Fibroblast of lung (primary cell): ENCODE measurements at regions not wholly inside any gene's neighbourhood (a gene's known extent, or its start where the extent isn't known, plus 50 kb on each side); places are given as distances from the start of the nearest gene placed in this dataset.
"Not testable (repeated sequence)": the region's sequence is repeated elsewhere in the genome, so short reads cannot be mapped to it uniquely, and the experiment has no call there.

Experiments used
- DNase-seq, 2 donors: peaks; one replicate each; pipeline versions ENCODE4 v3.0.0 to v3.0.0-alpha.2; 2010; ENCODE audit warnings: low read depth in 2 of 2
- H2AFZ ChIP-seq: 2 replicates; pipeline ENCODE4 v1.5.1; 2012; ENCODE audit warnings: low read length, control low read depth, inconsistent platforms
- H3K27ac ChIP-seq: 2 replicates; pipeline ENCODE4 v1.5.1; 2011; ENCODE audit warnings: low read length, control low read depth; ENCODE audit not compliant: insufficient read depth
- H3K27me3 ChIP-seq: 2 replicates; pipeline ENCODE4 v1.5.1; 2011; ENCODE audit warnings: mild to moderate bottlenecking, low read length; ENCODE audit not compliant: control insufficient read depth, insufficient read depth
- H3K36me3 ChIP-seq: 2 replicates; pipeline ENCODE4 v1.5.1; 2011; ENCODE audit warnings: low read length; ENCODE audit not compliant: control insufficient read depth, insufficient read depth
- H3K4me1 ChIP-seq: 2 replicates; pipeline ENCODE4 v1.5.1; 2011; ENCODE audit warnings: low read length; ENCODE audit not compliant: control insufficient read depth, insufficient read depth; ENCODE audit errors: extremely low read depth
- H3K4me2 ChIP-seq: 2 replicates; pipeline ENCODE4 v1.5.1; 2011; ENCODE audit warnings: low read length, control low read depth; ENCODE audit not compliant: insufficient read depth; ENCODE audit errors: extremely low read depth
- H3K4me3 ChIP-seq, 4 experiments: fragments of 200-600 bp in 1 of 4; sonication (generic) in 1 of 4; replicated peaks in 1 of 4; 2 replicates each; pipeline ENCODE4 v1.5.1; 2011 to 2016; ENCODE audit warnings: low read length in 4 of 4, low read depth in 3 of 4, mild to moderate bottlenecking in 3 of 4, control low read depth in 2 of 4, inconsistent platforms in 1 of 4, mixed read lengths in 1 of 4; ENCODE audit not compliant: insufficient read depth in 1 of 4; ENCODE audit errors: control extremely low read depth in 1 of 4
- H3K79me2 ChIP-seq: 2 replicates; pipeline ENCODE4 v1.5.1; 2012; ENCODE audit warnings: mild to moderate bottlenecking, low read length, inconsistent platforms; ENCODE audit not compliant: control insufficient read depth, insufficient read depth
- H3K9ac ChIP-seq: 2 replicates; pipeline ENCODE4 v1.5.1; 2011; ENCODE audit warnings: mild to moderate bottlenecking, low read length, control low read depth; ENCODE audit not compliant: insufficient read depth
- H3K9me3 ChIP-seq: 2 replicates; pipeline ENCODE4 v1.5.1; 2012; ENCODE audit warnings: low read depth, low read length; ENCODE audit not compliant: control insufficient read depth, insufficient read depth
- H4K20me1 ChIP-seq: 2 replicates; pipeline ENCODE4 v1.5.1; 2011; ENCODE audit warnings: low read length; ENCODE audit not compliant: control insufficient read depth, insufficient read depth; ENCODE audit errors: extremely low read depth
- CTCF ChIP-seq, 2 donors: IDR thresholded peaks in 1 of 2; conservative IDR thresholded peaks in 1 of 2; 1 replicate in 1 of 2; 2 replicates in 1 of 2; pipeline ENCODE4 v1.5.1; 2011 to 2012; ENCODE audit warnings: low read length in 2 of 2, control low read depth in 1 of 2, inconsistent platforms in 1 of 2, low read depth in 1 of 2, mild to moderate bottlenecking in 1 of 2
- EZH2 ChIP-seq: IDR thresholded peaks from 2 replicates; pipeline ENCODE4 v1.5.1; 2012; ENCODE audit warnings: low read length, control low read depth, mild to moderate bottlenecking; ENCODE audit errors: missing control alignments

DNA sequence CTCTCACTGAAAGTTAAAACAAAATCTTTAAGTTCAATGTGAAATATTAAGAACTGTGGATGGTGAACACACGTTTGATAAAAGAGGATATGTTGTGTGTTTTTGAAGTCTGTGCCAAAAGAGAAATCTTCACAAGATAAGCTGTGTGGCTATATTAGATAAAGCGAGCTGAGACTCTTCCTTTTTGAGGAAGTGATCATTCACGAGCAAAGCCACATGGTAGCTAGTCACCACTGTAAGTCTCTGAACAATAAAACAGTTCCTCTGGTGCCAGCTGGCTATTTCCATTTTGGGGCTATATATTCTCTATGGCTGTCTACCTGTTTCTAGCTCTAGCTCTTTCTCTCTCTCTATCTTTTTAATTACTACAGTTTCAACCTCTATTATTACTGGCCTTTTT lies 1849.2 kb upstream of the C9orf72 start:
- H3K27me3 ChIP-seq, result no peaks in the 10 kb centered on the region
- no peaks in the 10 kb centered on the region for H4K20me1 ChIP-seq
- TF ChIP-seq EZH2 (no peak), CTCF (conservative IDR thresholded peaks at IDR 0.05 in 1 of 2, IDR thresholded peaks at IDR 0.05 in 1 of 2; ENCODE audit: low read depth in 1 of 2, low read length in 2 of 2) (no peak)
- no peak overlapping the region for H3K27ac ChIP-seq
- H3K79me2 ChIP-seq, result no peaks in the 10 kb centered on the region
- no peak overlapping the region for H3K4me2 ChIP-seq
- DNase-seq, result no peak
- H3K4me3 ChIP-seq, result no peak overlapping the region
- no peak overlapping the region for H2AFZ ChIP-seq
- no peaks in the 10 kb centered on the region for H3K4me1 ChIP-seq
- no peaks in the 10 kb centered on the region for H3K36me3 ChIP-seq
- H3K9ac ChIP-seq, result no peak overlapping the region
- no peaks in the 10 kb centered on the region for H3K9me3 ChIP-seq

GRCh38 chr9:29432191-29432590 lies 1858.9 kb upstream of the C9orf72 start:
- Histone ChIP-seq H4K20me1 (no peaks in the 10 kb centered on the region), H3K9ac (no peak overlapping the region), H3K36me3 (no peaks in the 10 kb centered on the region), H3K27me3 (no peaks in the 10 kb centered on the region), H3K27ac (no peak overlapping the region), H2AFZ (no peak overlapping the region), H3K4me2 (no peak overlapping the region), H3K4me3 (no peak overlapping the region), H3K4me1 (no peaks in the 10 kb centered on the region), H3K79me2 (no peaks in the 10 kb centered on the region), H3K9me3 (no peaks in the 10 kb centered on the region)
- no peak for DNase-seq
- no peak for TF ChIP-seq CTCF (conservative IDR thresholded peaks at IDR 0.05 in 1 of 2, IDR thresholded peaks at IDR 0.05 in 1 of 2; ENCODE audit: low read depth in 1 of 2, low read length in 2 of 2)
- TF ChIP-seq EZH2, result no peak

GRCh38 chr9:29432656-29433055 lies 1859.4 kb upstream of the C9orf72 start:
- H4K20me1 ChIP-seq, H3K4me3 ChIP-seq, H3K27me3 ChIP-seq, H3K9me3 ChIP-seq, H3K79me2 ChIP-seq, H3K36me3 ChIP-seq, DNase-seq, H2AFZ ChIP-seq, H3K27ac ChIP-seq, H3K4me2 ChIP-seq, H3K4me1 ChIP-seq, H3K9ac ChIP-seq: not testable (repeated sequence)

DNA sequence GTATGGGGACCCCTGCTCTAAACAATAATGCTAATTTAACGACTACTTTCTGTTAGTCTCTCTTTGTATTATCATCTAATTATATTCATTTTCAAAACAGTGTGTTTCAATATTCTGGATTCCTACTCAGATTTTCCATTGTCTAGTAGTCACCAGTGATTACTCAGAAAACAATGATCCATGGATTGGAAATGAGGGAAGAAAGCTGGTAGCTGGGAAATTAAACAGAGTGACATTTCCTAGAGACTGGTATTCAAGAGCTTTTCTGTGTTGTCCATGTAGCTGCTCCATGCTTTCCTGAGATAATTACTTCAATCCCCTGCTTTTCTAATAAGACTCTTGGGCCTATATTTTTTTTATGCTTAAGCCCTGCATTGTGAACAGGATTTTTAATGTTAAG lies 1862.1 kb upstream of the C9orf72 start:
- Histone ChIP-seq H3K9me3 (no peaks in the 10 kb centered on the region), H3K9ac (no peak overlapping the region), H3K4me2 (no peak overlapping the region), H3K4me3 (no peak overlapping the region), H4K20me1 (no peaks in the 10 kb centered on the region), H3K79me2 (no peaks in the 10 kb centered on the region), H3K36me3 (no peaks in the 10 kb centered on the region), H3K4me1 (no peaks in the 10 kb centered on the region), H2AFZ (no peak overlapping the region), H3K27ac (no peak overlapping the region), H3K27me3 (no peaks in the 10 kb centered on the region)
- TF ChIP-seq CTCF (conservative IDR thresholded peaks at IDR 0.05 in 1 of 2, IDR thresholded peaks at IDR 0.05 in 1 of 2; ENCODE audit: low read depth in 1 of 2, low read length in 2 of 2), result no peak
- no peak for TF ChIP-seq EZH2
- no peak for DNase-seq
